GM23338 (cell line): ENCODE measurements at regions not wholly inside any gene's neighbourhood (a gene's known extent, or its start where the extent isn't known, plus 50 kb on each side); places are given as distances from the start of the nearest gene placed in this dataset.
A peak's percentile ranks its signal among the peaks of the same experiment; 100 is the strongest.

Experiments
- ATAC-seq: fragments of 200-7000 bp; cut with Tn5 transposase; 3 replicates; pipeline ENCODE4 v1.9.1; 2020
- DNase-seq: peaks from one replicate; pipeline ENCODE4 v3.0.0-alpha.2; 2015; ENCODE audit warnings: low spot score
- H2AFZ ChIP-seq: fragments of 200-600 bp; sonication (generic); 2 replicates; pipeline ENCODE4 v1.8.0; 2016; ENCODE audit warnings: antibody characterized with exemption, mild to moderate bottlenecking, moderate library complexity
- H3F3A ChIP-seq: fragments of 200-600 bp; sonication (generic); replicated peaks from 2 replicates; pipeline ENCODE4 v1.8.0; 2017; ENCODE audit warnings: antibody characterized with exemption, mixed run types, low read depth
- H3K27ac ChIP-seq: fragments of 200-600 bp; sonication (generic); 2 replicates; pipeline ENCODE4 v1.6.1; 2016; ENCODE audit warnings: low read depth
- H3K27me3 ChIP-seq: fragments of 200-600 bp; sonication (generic); 2 replicates; pipeline ENCODE4 v1.8.0; 2016; ENCODE audit warnings: mild to moderate bottlenecking, mixed run types, moderate library complexity; ENCODE audit not compliant: insufficient read depth
- H3K36me3 ChIP-seq: fragments of 200-600 bp; sonication (generic); 2 replicates; pipeline ENCODE4 v1.8.0; 2016; ENCODE audit warnings: mild to moderate bottlenecking; ENCODE audit not compliant: insufficient read depth
- H3K4me1 ChIP-seq: fragments of 200-600 bp; sonication (generic); 2 replicates; pipeline ENCODE4 v1.8.0; 2016; ENCODE audit warnings: mild to moderate bottlenecking, moderate library complexity; ENCODE audit not compliant: insufficient read depth
- H3K4me2 ChIP-seq: fragments of 200-600 bp; sonication (generic); 2 replicates; pipeline ENCODE4 v1.7.1; 2017; ENCODE audit warnings: mixed run types
- H3K4me3 ChIP-seq: fragments of 200-600 bp; sonication (generic); 2 replicates; pipeline ENCODE4 v1.6.1; 2016; ENCODE audit warnings: mixed run types
- H3K79me2 ChIP-seq: fragments of 200-600 bp; sonication (generic); replicated peaks from 2 replicates; pipeline ENCODE4 v1.8.0; 2017; ENCODE audit warnings: mild to moderate bottlenecking; ENCODE audit not compliant: insufficient read depth
- H3K9me2 ChIP-seq: fragments of 200-600 bp; sonication (generic); 2 replicates; pipeline ENCODE4 v1.8.0; 2017; ENCODE audit not compliant: insufficient read depth
- H4K20me1 ChIP-seq: fragments of 200-600 bp; sonication (generic); replicated peaks from 2 replicates; pipeline ENCODE4 v1.8.0; 2017; ENCODE audit warnings: mild to moderate bottlenecking; ENCODE audit not compliant: insufficient read depth
- H3K27ac Mint-ChIP-seq: 2 replicates; pipeline ENCODE4 v1.8.0; 2020; ENCODE audit warnings: inconsistent platforms, mild to moderate bottlenecking, moderate library complexity, mixed read lengths
- H3K27me3 Mint-ChIP-seq: 3 replicates; pipeline ENCODE4 v1.8.0; 2022; ENCODE audit warnings: low read depth, mild to moderate bottlenecking, moderate library complexity, mixed read lengths, inconsistent platforms; ENCODE audit not compliant: insufficient read depth, poor library complexity
- H3K36me3 Mint-ChIP-seq: 3 replicates; pipeline ENCODE4 v1.8.0; 2021; ENCODE audit warnings: low read depth, mild to moderate bottlenecking, inconsistent platforms, moderate library complexity, mixed read lengths
- H3K4me1 Mint-ChIP-seq: 3 replicates; pipeline ENCODE4 v1.8.0; 2020; ENCODE audit warnings: mild to moderate bottlenecking, inconsistent platforms, mixed read lengths
- H3K4me3 Mint-ChIP-seq: 3 replicates; pipeline ENCODE4 v1.8.0; 2021; ENCODE audit warnings: moderate library complexity, mild to moderate bottlenecking, inconsistent platforms, mixed read lengths
- H3K9me3 Mint-ChIP-seq: 3 replicates; pipeline ENCODE4 v1.8.0; 2020; ENCODE audit warnings: moderate library complexity, mild to moderate bottlenecking, inconsistent platforms, mixed read lengths
- CTCF ChIP-seq, 2 experiments: fragments of 200-600 bp in 1 of 2; sonication (generic) in 1 of 2; conservative IDR thresholded peaks; 2 replicates each; pipeline versions ENCODE4 v1.5.1 to v1.6.1; 2016 to 2017; ENCODE audit warnings: antibody characterized with exemption in 2 of 2, low read depth in 2 of 2, mild to moderate bottlenecking in 2 of 2, moderate library complexity in 1 of 2
- ETS1 ChIP-seq: IDR thresholded peaks from 2 replicates; pipeline ENCODE4 v1.6.1; 2016; ENCODE audit warnings: antibody characterized with exemption
- EZH2 ChIP-seq: fragments of 200-600 bp; sonication (generic); IDR thresholded peaks from one replicate; pipeline ENCODE4 v1.8.0; 2017; ENCODE audit warnings: antibody characterized with exemption, mild to moderate bottlenecking, low read depth; ENCODE audit not compliant: unreplicated experiment
- EZH2phosphoT487 ChIP-seq: fragments of 200-600 bp; sonication (generic); IDR thresholded peaks from one replicate; pipeline ENCODE4 v1.8.1; 2018; ENCODE audit warnings: antibody characterized with exemption; ENCODE audit not compliant: unreplicated experiment
- JUNB ChIP-seq: IDR thresholded peaks from one replicate; pipeline ENCODE4 v1.6.1; 2016; ENCODE audit warnings: antibody characterized with exemption; ENCODE audit not compliant: unreplicated experiment
- NANOG ChIP-seq: IDR thresholded peaks from 2 replicates; pipeline ENCODE4 v1.6.1; 2016; ENCODE audit warnings: antibody characterized with exemption, borderline replicate concordance
- POLR2AphosphoS5 ChIP-seq: IDR thresholded peaks from 2 replicates; pipeline ENCODE4 v1.6.1; 2016; ENCODE audit warnings: antibody characterized with exemption, low read depth
- REST ChIP-seq: IDR thresholded peaks from one replicate; pipeline ENCODE4 v1.6.1; 2018; ENCODE audit warnings: antibody characterized with exemption; ENCODE audit not compliant: unreplicated experiment
- ZNF114 ChIP-seq: fragments of 250-450 bp; sonication (Bioruptor Pico); IDR thresholded peaks from 2 replicates; pipeline ENCODE4 v1.5.0; 2020; ENCODE audit warnings: mild to moderate bottlenecking, moderate library complexity
- ZNF331 ChIP-seq: fragments of 250-450 bp; sonication (Bioruptor Pico); IDR thresholded peaks from 2 replicates; pipeline ENCODE4 v1.5.0; 2020; ENCODE audit warnings: low read depth, mild to moderate bottlenecking, moderate library complexity
- ZNF462 ChIP-seq: fragments of 250-450 bp; sonication (Bioruptor Pico); IDR thresholded peaks from 2 replicates; pipeline ENCODE4 v1.5.0; 2020; ENCODE audit warnings: mild to moderate bottlenecking, moderate library complexity

GRCh38 chr12:30438601-30439041 lies 257.0 kb downstream of the IPO8 start:
- no peak for ATAC-seq

GRCh38 chr12:30437616-30438015 lies 258.1 kb downstream of the IPO8 start:
- no peak overlapping the region for H3K4me3 Mint-ChIP-seq
- H3K27ac ChIP-seq = no peak overlapping the region
- H3K9me2 ChIP-seq = no peaks in the 10 kb centered on the region
- no peaks in the 10 kb centered on the region for H3K9me3 Mint-ChIP-seq
- no peaks in the 10 kb centered on the region for H3F3A ChIP-seq
- H3K36me3 ChIP-seq = no peaks in the 10 kb centered on the region
- ATAC-seq = no peak
- H3K27ac Mint-ChIP-seq = no peak overlapping the region
- no peaks in the 10 kb centered on the region for H3K27me3 Mint-ChIP-seq
- peak overlapping the region; percentile 63 for H2AFZ ChIP-seq
- H3K79me2 ChIP-seq = no peaks in the 10 kb centered on the region
- no peak overlapping the region for H3K4me3 ChIP-seq
- no peak for DNase-seq
- H3K4me1 ChIP-seq = no peaks in the 10 kb centered on the region
- no peaks in the 10 kb centered on the region for H3K4me1 Mint-ChIP-seq
- no peaks in the 10 kb centered on the region for H4K20me1 ChIP-seq
- no peak overlapping the region for H3K4me2 ChIP-seq
- H3K36me3 Mint-ChIP-seq = no peaks in the 10 kb centered on the region
- no peaks in the 10 kb centered on the region for H3K27me3 ChIP-seq
- no peak for TF ChIP-seq JUNB
- TF ChIP-seq REST = no peak
- no peak for TF ChIP-seq CTCF (conservative IDR thresholded peaks at IDR 0.05; ENCODE audit: low read depth in 2 of 2)
- no peak for TF ChIP-seq EZH2
- no peak for TF ChIP-seq ZNF114
- no peak for TF ChIP-seq EZH2phosphoT487
- no peak for TF ChIP-seq POLR2AphosphoS5
- TF ChIP-seq ETS1 = no peak
- no peak for TF ChIP-seq ZNF331 (CRISPR knock-in tag)
- no peak for TF ChIP-seq ZNF462

More at GRCh38 chr12:30438601-30439041, 257.0 kb downstream of the IPO8 start:
- Mint-ChIP-seq H3K27me3 (no peaks in the 10 kb centered on the region), H3K4me3 (no peak overlapping the region), H3K4me1 (no peaks in the 10 kb centered on the region), H3K27ac (no peak overlapping the region), H3K36me3 (no peaks in the 10 kb centered on the region), H3K9me3 (no peaks in the 10 kb centered on the region)
- no peaks in the 10 kb centered on the region for H3K27me3 ChIP-seq
- no peak for TF ChIP-seq NANOG
- H2AFZ ChIP-seq = no peak overlapping the region
- H3K79me2 ChIP-seq = no peaks in the 10 kb centered on the region
- DNase-seq = no peak
- no peak overlapping the region for H3K27ac ChIP-seq
- H3K4me3 ChIP-seq = no peak overlapping the region
- no peaks in the 10 kb centered on the region for H3K36me3 ChIP-seq
- H3F3A ChIP-seq = no peaks in the 10 kb centered on the region
- no peak overlapping the region for H3K4me2 ChIP-seq
- no peaks in the 10 kb centered on the region for H4K20me1 ChIP-seq
- no peaks in the 10 kb centered on the region for H3K4me1 ChIP-seq
- no peaks in the 10 kb centered on the region for H3K9me2 ChIP-seq
